GM21360 (cell line): ENCODE measurements at regions not wholly inside any gene's neighbourhood (a gene's known extent, or its start where the extent isn't known, plus 50 kb on each side); places are given as distances from the start of the nearest gene placed in this dataset.
"Not testable (repeated sequence)": the region's sequence is repeated elsewhere in the genome, so short reads cannot be mapped to it uniquely, and the experiment has no call there.

Experiments
- ATAC-seq: cut with Tn5 transposase; IDR thresholded peaks from one replicate; pipeline ENCODE4 v1.9.1; 2021; ENCODE audit warnings: mild to moderate bottlenecking, moderate library complexity; ENCODE audit not compliant: unreplicated experiment

DNA sequence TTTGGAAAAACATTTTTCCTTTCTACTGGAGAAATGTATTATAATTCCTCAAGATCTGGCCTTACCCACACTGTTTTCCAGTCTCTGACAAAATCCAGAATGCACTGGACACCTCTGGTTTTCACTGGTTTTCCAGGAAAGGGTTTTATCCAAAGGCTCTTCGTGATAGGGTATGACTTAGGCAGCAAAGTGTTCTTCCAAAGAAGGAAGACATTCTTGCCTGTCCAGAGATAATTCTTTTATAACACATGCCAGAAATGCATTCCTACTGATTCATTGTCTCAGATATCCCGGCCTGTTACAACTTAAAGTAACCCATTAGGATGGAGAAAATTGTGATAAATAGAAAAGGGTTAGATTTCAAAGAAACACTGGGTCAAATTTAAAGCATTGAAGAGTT lies 2343.1 kb downstream of the PCDH7 start:
- ATAC-seq = no peak

DNA sequence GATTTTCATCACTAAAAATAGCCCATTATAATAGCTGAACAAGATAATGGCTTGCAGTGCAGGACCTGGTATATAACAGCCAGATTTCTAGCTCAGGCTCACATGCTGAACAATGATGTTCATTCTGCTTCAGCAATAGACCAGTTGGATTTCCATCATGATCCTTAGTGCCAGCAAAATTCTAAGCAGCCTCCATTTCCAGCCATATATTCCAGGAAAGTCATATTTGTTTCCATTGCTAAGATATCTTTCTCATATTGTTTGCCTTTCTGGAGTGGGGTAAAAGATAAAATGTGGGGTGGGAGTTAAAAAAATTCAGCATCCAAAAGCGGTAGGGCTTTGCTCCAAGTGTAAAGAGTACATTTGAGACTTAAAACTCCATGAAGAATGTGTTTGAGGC lies 2344.1 kb downstream of the PCDH7 start:
- ATAC-seq = no peak

DNA sequence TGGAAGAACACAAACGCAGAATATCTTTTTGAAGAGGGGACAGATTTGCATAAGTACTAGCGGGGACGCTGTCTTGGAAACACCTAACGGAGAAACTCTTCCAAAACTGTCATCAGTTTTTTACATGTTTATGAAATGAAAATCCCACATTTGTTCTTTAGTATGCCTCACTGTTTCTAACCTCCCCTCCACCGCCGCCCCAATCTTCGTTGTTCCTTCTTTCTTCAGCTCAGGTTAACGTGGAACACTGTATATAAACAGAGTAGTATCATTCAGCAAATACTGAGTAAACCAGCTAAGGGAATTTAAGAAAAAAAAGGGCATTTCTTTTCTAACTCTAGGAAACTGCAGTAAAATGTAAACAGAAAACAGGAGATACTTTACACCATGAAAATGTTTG lies 2345.6 kb downstream of the PCDH7 start:
- ATAC-seq = no peak

DNA sequence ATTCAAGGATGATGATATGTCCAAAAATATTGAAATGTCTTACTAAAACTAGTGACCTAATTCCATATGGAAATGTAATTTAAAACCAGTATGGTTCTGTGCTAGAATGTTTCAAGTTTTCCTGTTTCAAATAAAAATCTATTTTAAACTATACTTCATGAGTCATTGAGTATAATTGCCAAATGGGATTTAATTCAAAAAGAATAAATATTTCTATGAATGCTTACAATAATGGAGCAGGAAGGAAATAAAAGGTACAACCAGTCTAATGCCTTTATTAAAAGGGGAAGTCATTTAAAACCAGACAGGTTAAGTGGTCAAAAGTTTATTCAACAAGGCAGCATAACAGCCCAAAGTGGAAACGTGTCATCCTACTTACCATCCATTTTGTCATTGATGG lies 2347.1 kb downstream of the PCDH7 start:
- ATAC-seq = no peak

DNA sequence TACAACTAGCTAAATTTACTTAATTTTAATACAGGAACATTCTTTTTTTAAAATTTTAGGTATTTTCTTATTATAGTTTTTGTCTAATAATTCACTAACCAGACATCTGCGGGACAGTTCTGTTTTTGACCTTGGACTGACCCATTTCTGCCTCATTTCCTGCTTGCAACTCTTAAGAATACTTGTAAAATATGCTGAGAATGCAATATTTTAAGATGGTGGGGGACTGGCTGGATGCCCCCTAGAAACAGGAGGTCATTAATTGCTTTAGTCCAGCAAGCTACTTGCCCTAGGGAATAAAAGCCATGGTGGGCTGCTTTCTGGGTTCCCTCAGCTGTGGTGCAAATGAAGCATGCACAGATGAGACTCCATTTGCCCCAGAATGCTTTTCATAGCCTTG lies 2348.4 kb downstream of the PCDH7 start:
- ATAC-seq = no peak

DNA sequence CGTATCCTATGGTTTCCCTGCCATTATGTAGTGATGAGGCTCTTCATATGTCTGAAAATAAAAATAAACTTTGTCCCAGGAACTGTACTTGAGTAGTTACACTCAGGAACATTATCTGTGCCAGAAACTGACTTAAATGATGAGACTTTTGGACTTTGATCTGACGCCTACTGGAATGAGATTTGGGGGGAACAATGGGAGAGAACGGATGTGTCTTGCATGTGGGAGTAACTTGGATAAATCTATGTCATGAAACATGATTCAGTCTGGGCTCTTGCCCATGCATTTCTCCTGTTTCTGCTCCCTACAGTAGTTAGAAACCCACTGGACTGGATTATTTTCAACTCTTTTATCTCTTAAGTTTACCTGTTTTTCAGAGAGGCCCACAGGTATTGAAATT lies 2351.4 kb downstream of the PCDH7 start:
- no peak for ATAC-seq

DNA sequence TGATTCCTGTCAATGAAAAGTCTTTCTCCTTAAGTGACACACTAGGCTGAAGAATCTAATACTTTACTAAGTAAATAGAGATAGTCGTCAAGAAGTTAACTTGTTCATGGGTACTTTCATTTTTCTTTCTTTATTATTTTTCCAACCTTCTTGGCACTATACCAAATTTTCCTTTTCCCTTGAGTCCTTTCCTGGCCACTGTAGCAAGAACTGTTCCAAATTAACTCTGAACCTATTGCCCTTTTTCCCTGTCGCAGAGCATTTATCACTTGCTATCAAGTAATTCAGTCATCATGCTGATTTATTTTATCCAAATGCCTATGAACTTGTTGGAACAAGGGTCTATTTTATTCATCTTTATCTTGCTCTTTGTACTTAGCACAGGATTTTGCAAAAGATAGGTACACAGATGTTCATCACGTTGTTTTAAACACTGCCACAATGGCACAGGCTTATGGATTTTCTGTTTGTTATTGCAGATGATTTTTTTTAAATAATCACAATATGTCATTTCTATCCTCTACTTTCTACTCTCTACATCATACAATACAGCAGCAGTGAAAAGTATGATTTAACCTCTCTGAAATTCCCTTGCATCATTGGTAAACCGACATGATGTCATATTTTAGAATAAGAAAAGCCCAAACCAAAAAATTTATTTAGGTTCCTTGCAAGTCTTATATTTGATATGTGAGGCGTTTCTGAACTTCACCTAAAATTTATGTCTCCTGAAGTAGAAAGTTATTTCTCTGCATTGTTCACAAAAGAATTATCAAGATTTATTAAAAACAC lies 2352.3 kb downstream of the PCDH7 start:
- no peak for ATAC-seq

DNA sequence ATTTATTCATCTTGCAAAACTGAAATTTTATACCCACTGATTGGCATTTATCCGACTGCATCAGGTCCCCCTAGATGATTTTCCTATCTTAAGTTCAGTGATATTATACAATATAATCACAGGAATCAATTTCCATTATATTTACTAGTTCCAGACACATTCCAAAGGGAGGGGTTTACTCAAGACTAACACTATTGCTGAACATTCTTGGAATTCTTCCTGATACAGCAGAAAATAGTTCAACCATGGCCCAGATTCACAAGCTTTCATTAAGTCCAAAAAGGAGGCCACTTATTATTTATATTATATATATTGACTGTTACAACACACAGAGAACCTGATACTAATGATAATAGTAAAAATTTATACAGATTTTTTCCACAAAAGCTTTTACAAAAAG lies 2353.6 kb downstream of the PCDH7 start:
- ATAC-seq = no peak

DNA sequence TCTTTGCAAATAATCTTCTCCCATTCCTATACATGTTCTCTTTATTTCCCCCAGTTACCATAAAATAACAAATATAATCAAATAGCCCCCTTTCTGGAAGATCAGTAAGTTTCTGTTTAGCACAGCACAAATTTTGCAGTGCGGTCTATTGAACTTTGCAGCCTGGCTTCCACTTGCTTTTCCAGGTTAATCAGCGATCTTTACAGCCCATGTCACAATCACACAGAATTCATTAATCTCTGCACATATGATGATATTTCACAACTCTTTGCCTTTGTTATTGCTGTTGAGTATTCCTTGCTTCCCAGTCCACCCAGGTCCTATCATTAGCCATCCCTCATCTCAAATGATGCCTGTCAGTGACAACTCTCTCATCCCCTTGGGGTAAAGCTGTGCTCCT lies 2358.0 kb downstream of the PCDH7 start:
- ATAC-seq = no peak

DNA sequence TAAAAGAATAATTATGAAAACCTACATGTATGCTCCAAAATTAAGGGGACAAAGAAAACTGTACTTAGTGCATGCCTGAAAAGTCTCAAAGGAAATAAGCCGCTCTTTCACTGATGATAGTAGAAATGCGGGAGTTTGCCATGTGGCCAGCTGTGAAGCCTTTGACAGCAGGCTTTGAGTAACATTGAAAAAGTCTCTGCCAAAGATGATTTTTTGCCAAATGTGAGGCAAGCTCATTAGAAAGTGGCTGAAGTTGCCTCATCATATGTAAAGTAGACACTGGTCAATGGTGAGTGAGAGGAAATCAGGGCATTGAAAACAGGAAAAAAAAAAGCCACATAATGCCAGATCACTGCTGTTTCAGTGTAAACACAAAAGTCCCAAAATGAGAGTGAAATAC lies 2360.1 kb downstream of the PCDH7 start:
- no peak for ATAC-seq

DNA sequence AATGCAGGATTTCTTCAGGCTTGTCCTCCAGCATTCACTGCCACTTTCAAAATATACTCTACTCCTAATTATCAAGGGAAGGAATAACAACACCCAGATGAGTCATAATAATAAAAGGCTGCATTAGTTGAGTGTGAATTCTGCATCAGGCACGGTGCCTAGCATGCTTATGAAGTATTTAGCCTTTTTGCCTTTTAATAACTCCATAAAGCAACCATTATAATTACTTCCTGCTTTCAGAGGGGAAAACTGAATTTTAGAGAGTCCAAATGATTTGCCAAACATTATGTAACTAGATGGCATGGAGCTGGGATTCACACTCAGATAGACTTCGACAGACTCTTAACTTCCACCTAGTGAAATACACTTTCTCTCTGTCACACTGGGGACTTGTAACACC lies 2365.5 kb downstream of the PCDH7 start:
- no peak for ATAC-seq

DNA sequence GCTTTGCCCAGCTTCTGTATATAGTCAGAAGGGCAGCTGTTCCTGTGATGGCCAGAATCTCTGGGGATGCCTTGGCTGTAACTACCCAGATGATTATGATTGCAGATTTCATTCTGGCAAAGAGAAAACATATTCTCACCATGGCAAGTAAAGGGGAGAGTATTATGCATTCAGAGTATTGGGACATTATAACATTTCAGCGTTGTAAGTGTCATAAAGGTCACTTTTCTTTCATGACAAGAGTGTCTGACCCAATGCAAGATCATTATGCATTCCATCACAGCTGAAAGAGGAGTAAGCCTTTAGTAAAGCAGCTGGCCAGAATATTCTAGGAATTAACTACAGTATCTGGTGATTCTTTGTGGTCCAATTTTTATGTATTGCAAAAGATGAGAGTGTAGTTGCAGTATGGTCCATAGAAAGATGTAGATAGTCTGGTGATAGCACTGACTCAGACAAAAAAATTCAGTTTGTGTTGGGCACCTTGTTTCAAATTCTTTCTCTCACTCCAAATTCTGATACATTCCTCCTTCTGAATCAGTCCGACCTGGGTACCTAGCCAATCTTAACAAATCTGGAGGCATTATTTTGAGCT lies 2366.3 kb downstream of the PCDH7 start:
- no peak for ATAC-seq

DNA sequence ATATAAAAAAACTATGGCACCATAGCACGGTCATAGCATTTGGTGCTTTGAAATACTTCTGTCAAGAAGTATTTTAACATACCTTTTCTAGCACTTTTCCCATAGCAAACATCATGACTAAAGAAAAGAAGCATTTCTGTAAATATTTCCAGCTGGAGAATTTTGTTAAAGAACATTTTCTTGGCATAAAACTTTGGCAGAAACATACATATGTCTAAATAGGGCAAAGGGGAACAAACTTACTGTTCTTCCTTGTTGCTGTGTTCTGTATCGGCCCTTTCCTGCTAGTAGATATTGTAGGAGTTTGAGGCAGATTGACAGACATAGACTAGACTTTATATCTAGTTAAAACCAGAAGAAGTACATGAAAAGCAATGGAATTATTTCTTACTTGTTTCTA lies 2368.5 kb downstream of the PCDH7 start:
- no peak for ATAC-seq

DNA sequence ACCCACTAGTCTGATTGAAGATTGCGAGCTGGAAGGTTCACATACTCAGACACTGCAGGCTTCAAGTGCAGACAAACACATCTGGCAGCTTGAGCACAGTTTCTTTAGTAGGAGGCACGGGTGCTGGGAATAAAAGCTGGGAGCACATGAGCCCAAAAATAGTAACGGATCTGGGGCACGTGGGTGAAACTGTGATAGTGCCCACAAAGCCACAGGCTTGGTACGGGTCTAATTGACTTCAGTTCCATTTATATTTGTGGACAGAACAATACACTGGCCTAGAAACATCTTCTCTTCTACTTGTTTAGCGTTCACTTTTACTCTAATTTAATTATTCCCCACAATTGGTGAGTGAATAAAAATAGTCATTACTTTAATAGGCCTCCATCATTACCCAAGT lies 2370.7 kb downstream of the PCDH7 start:
- no peak for ATAC-seq

DNA sequence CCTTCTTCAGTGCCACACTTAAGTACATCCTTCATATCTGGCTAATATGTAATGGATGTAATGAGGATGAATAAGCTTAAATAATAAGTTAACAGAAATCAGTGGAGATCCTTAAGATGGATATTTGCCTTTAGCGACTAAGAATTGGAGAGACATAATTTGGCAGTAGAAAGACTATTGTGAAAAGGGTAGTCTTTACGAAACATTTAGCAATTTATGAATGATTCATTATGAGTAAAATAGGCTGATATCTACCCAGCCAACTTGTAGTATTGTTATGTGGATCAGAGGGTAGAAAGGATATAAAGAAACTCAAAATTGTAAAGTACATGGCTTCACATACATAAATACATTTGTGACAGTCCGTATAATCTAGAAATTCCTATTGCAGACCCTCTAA lies 2371.8 kb downstream of the PCDH7 start:
- ATAC-seq = no peak

DNA sequence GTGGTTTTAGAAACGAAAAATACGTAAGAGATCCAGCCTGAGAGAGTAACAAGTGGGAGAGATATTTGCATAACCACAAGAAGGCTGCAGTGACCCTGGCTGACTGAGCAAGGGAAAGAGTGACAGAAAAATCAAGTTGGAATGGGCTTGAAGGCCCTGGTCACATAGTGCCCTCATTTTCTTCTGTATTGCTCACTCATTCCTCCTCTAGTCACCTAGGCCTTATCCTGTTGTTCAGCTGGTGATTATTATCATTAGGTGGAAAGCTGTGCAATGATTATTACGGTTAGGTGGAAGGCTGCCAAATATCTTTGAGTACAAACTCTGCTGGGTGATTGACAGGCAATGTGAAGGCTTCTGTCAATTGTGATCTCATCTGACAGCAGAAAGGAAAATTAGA lies 2384.1 kb downstream of the PCDH7 start:
- no peak for ATAC-seq

DNA sequence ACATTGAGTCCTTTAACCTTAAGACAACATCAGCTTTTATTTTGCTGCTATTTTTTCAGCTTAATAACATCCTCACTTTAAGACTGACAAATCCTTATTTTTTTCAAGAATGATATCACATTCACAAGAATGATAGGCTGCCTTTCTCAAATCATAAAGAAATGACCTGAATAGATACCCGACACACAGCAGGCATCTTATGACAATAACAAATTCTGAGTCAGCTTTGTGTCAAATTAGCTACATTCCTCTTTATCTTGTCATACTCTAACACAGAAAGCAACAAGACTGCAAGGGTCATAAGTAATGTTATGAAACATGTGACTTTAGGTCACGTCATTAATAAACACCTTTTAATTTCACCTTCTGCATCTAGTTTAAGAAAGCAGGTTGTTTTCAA lies 2387.6 kb downstream of the PCDH7 start:
- no peak for ATAC-seq

DNA sequence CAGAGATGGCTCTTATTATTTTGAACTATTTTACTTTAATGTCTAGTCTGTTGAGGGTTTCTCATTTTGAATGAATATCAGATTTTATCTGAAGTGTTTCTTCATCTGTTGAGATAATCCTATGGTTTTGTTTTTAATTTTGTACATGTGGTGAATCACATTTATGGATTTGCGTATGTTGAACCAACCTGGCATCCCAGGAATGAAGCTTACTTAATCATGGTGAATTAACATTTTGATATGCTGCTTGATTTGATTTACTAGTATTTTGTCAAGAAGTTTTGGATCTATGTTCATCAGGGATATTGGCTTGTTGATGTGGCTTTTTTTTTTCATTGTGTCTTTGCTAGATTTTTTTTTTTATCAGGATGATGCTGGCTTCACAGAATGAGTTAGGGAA lies 2390.9 kb downstream of the PCDH7 start:
- ATAC-seq = no peak

DNA sequence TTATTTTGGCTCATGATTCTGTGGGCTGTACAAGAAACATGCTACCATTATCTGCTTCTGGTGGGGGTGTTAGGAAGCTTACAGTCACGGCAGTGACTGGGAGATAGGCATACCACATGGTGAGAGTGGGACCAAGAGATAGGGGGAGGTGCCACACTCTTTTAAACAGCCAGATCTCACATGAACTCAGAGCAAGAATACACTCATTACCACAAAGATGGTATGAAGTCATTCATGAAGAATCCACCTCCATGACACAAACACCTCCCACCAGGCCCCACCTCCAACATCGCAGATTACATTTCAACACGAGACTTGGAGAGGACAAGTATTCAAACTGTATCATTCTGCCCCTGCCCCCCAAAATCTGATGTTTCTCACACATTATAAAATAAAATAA lies 2396.7 kb downstream of the PCDH7 start:
- no peak for ATAC-seq

DNA sequence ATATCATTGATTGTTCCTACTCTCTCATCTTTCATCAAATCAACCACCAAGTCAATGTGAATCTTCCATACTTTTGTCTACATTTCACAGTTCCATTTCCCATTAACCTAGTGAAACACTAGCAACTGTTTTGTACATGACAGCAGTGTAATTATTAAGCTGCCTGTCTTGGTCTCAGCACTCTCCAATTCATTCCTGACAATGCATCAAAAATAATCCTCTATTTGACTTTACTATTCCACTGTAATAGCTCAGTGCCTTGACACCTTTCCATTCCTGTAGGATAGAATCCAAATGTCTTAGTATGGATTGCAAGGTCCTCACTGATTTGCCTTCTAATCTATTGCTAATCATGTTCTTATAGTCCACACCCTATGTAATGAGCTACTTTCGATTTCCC lies 2405.8 kb downstream of the PCDH7 start:
- no peak for ATAC-seq

DNA sequence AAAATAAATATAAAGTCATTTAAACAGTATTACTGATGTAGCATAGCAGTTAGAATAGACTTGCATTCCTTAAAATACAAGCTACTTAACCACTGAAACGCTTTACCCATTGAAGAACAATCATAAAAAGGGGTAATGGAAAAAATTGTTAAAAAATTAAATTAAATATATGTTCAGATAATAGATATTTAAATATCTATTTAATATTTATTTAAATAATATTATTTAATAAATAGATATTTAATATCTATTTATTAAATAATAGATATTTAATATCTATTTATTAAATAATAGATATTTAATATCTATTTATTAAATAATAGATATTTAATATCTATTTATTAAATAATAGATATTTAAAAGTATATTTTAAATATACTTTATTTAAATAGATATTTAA lies 2410.5 kb downstream of the PCDH7 start:
- not testable (repeated sequence) for ATAC-seq

DNA sequence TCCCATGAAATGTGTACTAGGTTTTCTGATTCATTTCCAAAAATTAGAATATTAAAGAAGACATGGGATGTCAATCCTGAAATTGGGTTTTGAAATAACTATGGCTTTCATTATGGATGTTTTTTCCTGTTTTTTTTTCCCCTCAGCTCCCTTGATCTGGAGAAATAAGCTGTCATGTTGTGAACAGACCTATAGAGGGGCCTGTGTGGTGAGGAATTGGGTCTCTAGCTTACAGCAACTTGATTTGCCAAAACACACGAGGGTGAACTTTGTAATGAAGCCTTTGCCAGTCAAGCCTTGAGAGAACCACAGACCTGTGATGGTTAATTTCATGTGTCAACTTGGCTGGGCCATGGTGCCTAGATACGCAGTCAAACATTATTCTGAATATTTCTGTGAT lies 2413.6 kb downstream of the PCDH7 start:
- no peak for ATAC-seq

DNA sequence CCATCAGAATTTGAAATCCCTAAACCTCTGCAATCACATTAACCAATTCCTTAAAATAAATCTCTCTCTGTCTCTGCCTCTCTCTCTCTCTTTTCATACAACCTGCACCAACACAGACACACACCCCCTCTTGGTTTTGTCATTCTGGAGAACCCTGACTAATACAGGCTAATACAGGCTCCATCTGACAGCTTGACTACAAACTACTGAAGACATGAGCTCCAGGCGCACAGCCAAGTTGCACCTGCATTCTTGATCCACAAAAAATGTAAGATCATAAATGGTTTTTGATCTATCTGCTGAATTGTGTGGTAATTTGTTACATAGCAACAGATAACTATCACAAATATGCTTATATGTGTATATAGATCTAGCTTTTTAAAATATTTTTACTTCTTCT lies 2414.2 kb downstream of the PCDH7 start:
- no peak for ATAC-seq
